CD14-positive monocyte (primary cell): ENCODE measurements at regions not wholly inside any gene's neighbourhood (a gene's known extent, or its start where the extent isn't known, plus 50 kb on each side); places are given as distances from the start of the nearest gene placed in this dataset.

Source experiments
- DNase-seq, 3 donors: peaks; one replicate each; pipeline ENCODE4 v3.0.0-alpha.2; 2011 to 2022
- H2AFZ ChIP-seq: 2 replicates; pipeline ENCODE4 v1.6.0; 2012; ENCODE audit warnings: mild to moderate bottlenecking, low read depth, low read length, inconsistent platforms; ENCODE audit not compliant: insufficient read depth, poor library complexity, severe bottlenecking
- H3K27ac ChIP-seq, 2 donors: 1 replicate in 1 of 2; 2 replicates in 1 of 2; pipeline ENCODE4 v1.5.1; 2012 to 2013; ENCODE audit warnings: low read length in 2 of 2, control low read depth in 1 of 2, inconsistent platforms in 1 of 2, low read depth in 1 of 2, mild to moderate bottlenecking in 1 of 2
- H3K27me3 ChIP-seq, 2 donors: one replicate each; pipeline versions ENCODE4 v1.6.0 to v1.6.1; 2011 to 2013; ENCODE audit warnings: low read length in 2 of 2; ENCODE audit not compliant: control insufficient read depth in 2 of 2, insufficient read depth in 2 of 2
- H3K36me3 ChIP-seq, 2 donors: replicated peaks in 1 of 2; 1 replicate in 1 of 2; 2 replicates in 1 of 2; pipeline versions ENCODE4 v1.5.1 to v1.6.1; 2012 to 2013; ENCODE audit warnings: low read length in 2 of 2, control low read depth in 1 of 2, inconsistent platforms in 1 of 2, mild to moderate bottlenecking in 1 of 2; ENCODE audit not compliant: insufficient read depth in 2 of 2, control insufficient read depth in 1 of 2
- H3K4me1 ChIP-seq, 2 donors: 1 replicate in 1 of 2; 2 replicates in 1 of 2; pipeline versions ENCODE4 v1.5.1 to v1.6.1; 2012 to 2013; ENCODE audit warnings: low read length in 2 of 2, control low read depth in 1 of 2, inconsistent platforms in 1 of 2, mild to moderate bottlenecking in 1 of 2, moderate library complexity in 1 of 2; ENCODE audit not compliant: insufficient read depth in 2 of 2, control insufficient read depth in 1 of 2
- H3K4me2 ChIP-seq: replicated peaks from 2 replicates; pipeline ENCODE3; 2012; ENCODE audit warnings: low read length, moderate library complexity, mild to moderate bottlenecking; ENCODE audit not compliant: poor library complexity, severe bottlenecking; ENCODE audit errors: extremely low read depth
- H3K4me3 ChIP-seq, 3 experiments: fragments of 200-600 bp in 1 of 3; sonication (generic) in 1 of 3; replicated peaks in 1 of 3; 1 replicate in 2 of 3; 2 replicates in 1 of 3; pipeline ENCODE4 v1.5.1; 2011 to 2013; ENCODE audit warnings: low read length in 3 of 3, mild to moderate bottlenecking in 3 of 3, control low read depth in 2 of 3, low read depth in 2 of 3, inconsistent platforms in 1 of 3, moderate library complexity in 1 of 3
- H3K79me2 ChIP-seq: 2 replicates; pipeline ENCODE4 v1.6.0; 2012; ENCODE audit warnings: mild to moderate bottlenecking, control low read depth, inconsistent platforms, low read length, moderate library complexity; ENCODE audit not compliant: insufficient read depth
- H3K9ac ChIP-seq: 2 replicates; pipeline ENCODE4 v1.6.0; 2017; ENCODE audit warnings: low read length, mild to moderate bottlenecking; ENCODE audit not compliant: insufficient read depth, poor library complexity, severe bottlenecking
- H3K9me3 ChIP-seq, 2 donors: replicated peaks in 1 of 2; 1 replicate in 1 of 2; 2 replicates in 1 of 2; pipeline versions ENCODE4 v1.5.1 to v1.6.1; 2012 to 2013; ENCODE audit warnings: low read length in 2 of 2, control low read depth in 1 of 2; ENCODE audit not compliant: control insufficient read depth in 1 of 2, insufficient read depth in 1 of 2
- H4K20me1 ChIP-seq: 2 replicates; pipeline ENCODE4 v1.6.0; 2012; ENCODE audit warnings: mild to moderate bottlenecking, low read length, control low read depth, moderate library complexity; ENCODE audit not compliant: insufficient read depth
- H3K27ac Mint-ChIP-seq, 7 donors: one replicate each; pipeline ENCODE4 v1.8.0; 2020; ENCODE audit warnings: mild to moderate bottlenecking in 7 of 7, mixed read lengths in 7 of 7, moderate library complexity in 6 of 7, inconsistent platforms in 2 of 7
- H3K27me3 Mint-ChIP-seq, 3 donors: one replicate each; pipeline ENCODE4 v1.8.0; 2021 to 2022; ENCODE audit warnings: low read depth in 3 of 3, mild to moderate bottlenecking in 3 of 3, mixed read lengths in 3 of 3, moderate library complexity in 3 of 3, inconsistent platforms in 1 of 3
- H3K36me3 Mint-ChIP-seq, 2 donors: one replicate each; pipeline ENCODE4 v1.8.0; 2020; ENCODE audit warnings: mixed read lengths in 2 of 2, inconsistent platforms in 1 of 2, mild to moderate bottlenecking in 1 of 2
- H3K4me1 Mint-ChIP-seq: one replicate; pipeline ENCODE4 v1.8.0; 2020; ENCODE audit warnings: mild to moderate bottlenecking, mixed read lengths
- H3K4me3 Mint-ChIP-seq, 2 donors: one replicate each; pipeline ENCODE4 v1.8.0; 2020; ENCODE audit warnings: mild to moderate bottlenecking in 2 of 2, mixed read lengths in 2 of 2, moderate library complexity in 1 of 2
- H3K9me3 Mint-ChIP-seq, 7 donors: one replicate each; pipeline ENCODE4 v1.8.0; 2020 to 2022; ENCODE audit warnings: mixed read lengths in 7 of 7, mild to moderate bottlenecking in 6 of 7, moderate library complexity in 6 of 7, inconsistent platforms in 2 of 7
- WGBS: methylation state at CpG from one replicate; pipeline ENCODE4 v1.1.5; 2013; ENCODE audit warnings: missing lambda C conversion rate; ENCODE audit not compliant: insufficient coverage; 5-methylcytosine and 5-hydroxymethylcytosine counted together
- intact Hi-C, 2 donors: fragments of 100-400 bp; cut with micrococcal nuclease; formaldehyde crosslinking; loops; one replicate each; pipeline versions ENCODE4 v1.15.0 to v1.15.1; 2023
- TF ChIP-seq, protein P1 (sequence below): fragments of 200-600 bp; IDR thresholded peaks from one replicate; pipeline ENCODE4 v1.8.0; 2022; ENCODE audit warnings: antibody characterized with exemption, mild to moderate bottlenecking

DNA sequence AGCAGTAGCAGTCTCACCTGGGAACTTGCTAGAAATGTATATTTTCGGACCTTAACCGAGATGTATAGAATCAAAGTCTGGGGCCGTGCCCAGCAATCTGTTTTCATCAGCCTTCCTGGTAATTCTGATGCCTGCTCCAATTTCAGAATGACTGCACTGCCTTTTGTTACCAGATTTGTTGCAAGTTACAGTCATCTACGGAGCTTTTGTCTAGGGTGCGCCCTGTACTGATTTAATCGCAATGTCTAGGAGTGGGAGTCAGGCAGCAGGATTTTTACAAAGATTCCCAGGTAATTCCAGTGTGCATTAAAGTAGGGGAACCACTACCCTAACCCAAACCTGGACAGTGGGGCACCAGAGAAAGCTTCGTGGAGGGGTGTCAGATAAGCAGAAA, 178.0 kb downstream of the HAUS1 start:
- WGBS: 90% methylated on average over 4 of the region's 7 CpGs
- Histone ChIP-seq H3K4me1 (no peaks in the 10 kb centered on the region), H3K9ac (no peak overlapping the region), H3K79me2 (no peaks in the 10 kb centered on the region), H4K20me1 (no peaks in the 10 kb centered on the region), H3K9me3 (no peaks in the 10 kb centered on the region), H2AFZ (no peak overlapping the region), H3K27ac (no peak overlapping the region), H3K4me3 (no peak overlapping the region), H3K27me3 (no peaks in the 10 kb centered on the region), H3K4me2 (no peak overlapping the region), H3K36me3 (no peaks in the 10 kb centered on the region)
- DNase-seq: no peak
- no peaks in the 10 kb centered on the region for H3K9me3 Mint-ChIP-seq
- no peak overlapping the region for H3K4me3 Mint-ChIP-seq
- intact Hi-C loops: loop anchor here (1.0 to 5.0 kb wide), 3 partner anchors 199 to 376 kb away; no protein-coding TSS in a partner anchor
- H3K27me3 Mint-ChIP-seq: peaks cover 0 to 9% (median 2%) of the 10 kb centered on the region in 3 donors
- no peak overlapping the region for H3K27ac Mint-ChIP-seq
- no peaks in the 10 kb centered on the region for H3K36me3 Mint-ChIP-seq
- TF ChIP-seq, protein P1, sequence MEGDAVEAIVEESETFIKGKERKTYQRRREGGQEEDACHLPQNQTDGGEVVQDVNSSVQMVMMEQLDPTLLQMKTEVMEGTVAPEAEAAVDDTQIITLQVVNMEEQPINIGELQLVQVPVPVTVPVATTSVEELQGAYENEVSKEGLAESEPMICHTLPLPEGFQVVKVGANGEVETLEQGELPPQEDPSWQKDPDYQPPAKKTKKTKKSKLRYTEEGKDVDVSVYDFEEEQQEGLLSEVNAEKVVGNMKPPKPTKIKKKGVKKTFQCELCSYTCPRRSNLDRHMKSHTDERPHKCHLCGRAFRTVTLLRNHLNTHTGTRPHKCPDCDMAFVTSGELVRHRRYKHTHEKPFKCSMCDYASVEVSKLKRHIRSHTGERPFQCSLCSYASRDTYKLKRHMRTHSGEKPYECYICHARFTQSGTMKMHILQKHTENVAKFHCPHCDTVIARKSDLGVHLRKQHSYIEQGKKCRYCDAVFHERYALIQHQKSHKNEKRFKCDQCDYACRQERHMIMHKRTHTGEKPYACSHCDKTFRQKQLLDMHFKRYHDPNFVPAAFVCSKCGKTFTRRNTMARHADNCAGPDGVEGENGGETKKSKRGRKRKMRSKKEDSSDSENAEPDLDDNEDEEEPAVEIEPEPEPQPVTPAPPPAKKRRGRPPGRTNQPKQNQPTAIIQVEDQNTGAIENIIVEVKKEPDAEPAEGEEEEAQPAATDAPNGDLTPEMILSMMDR: no peak
- no peaks in the 10 kb centered on the region for H3K4me1 Mint-ChIP-seq

DNA sequence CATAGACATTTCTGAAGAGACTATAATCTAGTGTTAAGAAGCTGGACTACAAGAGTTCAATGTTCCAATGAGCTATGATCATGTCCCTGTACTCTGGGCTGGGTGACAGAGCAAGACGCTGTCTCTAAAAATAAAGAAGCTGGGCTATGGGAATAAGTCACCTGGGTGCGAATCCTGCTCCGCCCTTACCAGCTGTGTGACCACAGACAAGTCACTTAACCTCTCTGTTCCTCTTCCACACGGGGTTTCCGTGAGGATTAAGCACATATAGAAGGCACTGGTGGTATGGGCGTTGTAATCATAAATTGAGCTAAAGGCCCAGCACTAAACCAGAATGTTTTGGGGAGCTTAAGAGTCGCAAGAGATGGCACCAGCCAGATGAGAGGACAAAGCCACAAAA, 178.5 kb downstream of the HAUS1 start:
- no peak for DNase-seq
- intact Hi-C loops: loop anchor here (1.0 to 5.0 kb wide), 3 partner anchors 198 to 376 kb away; no protein-coding TSS in a partner anchor

More for the DNA sequence above, 178.5 kb downstream of the HAUS1 start:
- Mint-ChIP-seq H3K27ac (peak overlapping the region in 1 of 7 donors; percentile 72), H3K4me3 (no peak overlapping the region), H3K36me3 (no peaks in the 10 kb centered on the region), H3K9me3 (no peaks in the 10 kb centered on the region), H3K4me1 (no peaks in the 10 kb centered on the region), H3K27me3 (peaks cover 0 to 9% (median 2%) of the 10 kb centered on the region in 3 donors)
- Histone ChIP-seq H3K9me3 (no peaks in the 10 kb centered on the region), H3K4me2 (no peak overlapping the region), H3K27me3 (no peaks in the 10 kb centered on the region), H3K36me3 (no peaks in the 10 kb centered on the region), H3K79me2 (no peaks in the 10 kb centered on the region), H2AFZ (no peak overlapping the region), H3K9ac (no peak overlapping the region), H3K4me1 (no peaks in the 10 kb centered on the region), H3K27ac (no peak overlapping the region), H3K4me3 (no peak overlapping the region), H4K20me1 (no peaks in the 10 kb centered on the region)
- 100% methylated on average over 2 of the region's 7 CpGs for WGBS
- TF ChIP-seq, protein P1: no peak
